GM18520 (cell line): ENCODE measurements at regions not wholly inside any gene's neighbourhood (a gene's known extent, or its start where the extent isn't known, plus 50 kb on each side); places are given as distances from the start of the nearest gene placed in this dataset.
"Not testable (repeated sequence)": the region's sequence is repeated elsewhere in the genome, so short reads cannot be mapped to it uniquely, and the experiment has no call there.

Experiments used
- ATAC-seq: cut with Tn5 transposase; IDR thresholded peaks from one replicate; pipeline ENCODE4 v1.9.1; 2021; ENCODE audit not compliant: unreplicated experiment

DNA sequence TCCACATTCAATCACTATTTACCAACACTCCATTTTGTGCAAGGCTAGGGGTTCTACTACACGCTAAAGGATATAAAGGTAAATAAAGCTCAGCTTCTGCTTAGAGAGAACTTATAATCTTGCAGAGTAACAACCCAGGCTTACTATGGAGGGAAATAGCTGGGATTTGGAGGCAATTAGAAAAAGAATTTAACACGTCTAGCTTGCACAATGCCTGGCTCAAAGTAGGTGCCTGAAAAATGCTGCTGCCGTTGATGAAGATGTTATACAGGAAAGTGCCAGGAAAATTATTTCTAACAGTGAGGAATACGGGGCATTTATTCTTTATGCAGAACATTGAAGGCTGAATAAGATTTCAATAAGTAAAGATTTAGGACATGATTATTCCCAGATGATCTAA lies 214.2 kb downstream of the KITLG start:
- ATAC-seq = no peak

DNA sequence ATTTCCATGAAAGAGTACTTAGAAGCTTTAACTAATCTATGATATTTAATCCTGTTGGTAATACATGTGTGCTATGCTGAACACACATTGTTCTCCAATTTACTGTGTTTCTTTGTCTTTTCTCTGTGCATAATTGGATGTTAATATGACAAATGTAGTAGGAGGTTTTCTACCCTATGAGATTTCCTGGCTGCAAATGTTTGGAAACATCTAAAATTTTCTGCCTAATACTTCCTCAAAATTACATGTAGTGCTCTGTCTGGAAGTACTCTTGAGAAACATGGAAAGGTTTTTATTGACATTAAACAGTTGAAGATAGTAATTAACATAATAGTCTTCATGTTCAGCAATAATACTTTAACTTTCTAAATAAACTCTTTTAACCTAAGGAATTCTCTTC lies 213.0 kb downstream of the KITLG start:
- no peak for ATAC-seq

DNA sequence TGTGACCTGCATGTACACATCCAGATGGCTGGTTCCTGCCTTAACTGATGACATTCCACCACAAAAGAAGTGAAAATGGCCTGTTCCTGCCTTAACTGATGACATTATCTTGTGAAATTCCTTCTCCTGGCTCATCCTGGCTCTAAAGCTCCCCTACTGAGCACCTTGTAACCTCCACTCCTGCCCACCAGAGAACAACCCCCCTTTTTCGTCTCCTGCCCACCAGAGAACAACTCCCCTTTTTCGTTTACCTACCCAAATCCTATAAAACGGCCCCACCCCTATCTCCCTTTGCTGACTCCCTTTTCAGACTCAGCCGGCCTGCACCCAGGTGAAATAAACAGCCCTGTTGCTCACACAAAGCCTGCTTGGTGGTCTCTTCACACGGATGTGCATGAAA lies 212.2 kb downstream of the KITLG start:
- ATAC-seq = not testable (repeated sequence)

DNA sequence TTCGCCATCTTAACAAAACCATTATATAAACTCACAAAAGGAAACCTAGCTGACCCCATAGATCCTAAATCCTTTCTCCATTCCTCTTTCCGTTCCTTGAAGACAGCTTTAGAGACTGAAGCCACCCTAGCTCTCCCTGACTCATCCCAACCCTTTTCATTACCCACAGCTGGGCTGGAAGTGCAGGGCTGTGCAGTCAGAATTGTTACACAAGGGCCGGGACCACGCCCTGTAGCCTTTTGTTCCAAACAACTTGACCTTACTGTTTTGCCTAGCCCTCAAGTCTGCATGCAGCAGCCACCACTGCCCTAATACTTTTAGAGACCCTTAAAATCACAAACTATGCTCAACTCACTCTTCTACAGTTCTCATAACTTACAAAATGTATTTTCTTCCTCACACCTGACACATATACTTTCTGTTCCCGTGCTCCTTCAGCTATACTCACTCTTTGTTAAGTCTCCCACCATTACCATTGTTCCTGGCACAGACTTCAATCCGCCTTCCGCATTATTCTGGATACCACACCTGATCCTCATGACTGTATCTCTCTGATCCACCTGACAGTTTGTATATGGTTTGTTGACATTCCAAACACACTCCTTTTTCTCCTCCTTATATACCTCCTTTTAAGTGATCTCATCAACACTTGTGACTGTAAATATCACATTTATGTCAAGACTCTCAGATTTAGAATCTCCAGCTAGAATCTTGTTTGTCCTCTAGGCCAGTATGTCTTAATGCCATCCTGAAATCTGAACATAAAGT lies 208.7 kb downstream of the KITLG start:
- no peak for ATAC-seq

DNA sequence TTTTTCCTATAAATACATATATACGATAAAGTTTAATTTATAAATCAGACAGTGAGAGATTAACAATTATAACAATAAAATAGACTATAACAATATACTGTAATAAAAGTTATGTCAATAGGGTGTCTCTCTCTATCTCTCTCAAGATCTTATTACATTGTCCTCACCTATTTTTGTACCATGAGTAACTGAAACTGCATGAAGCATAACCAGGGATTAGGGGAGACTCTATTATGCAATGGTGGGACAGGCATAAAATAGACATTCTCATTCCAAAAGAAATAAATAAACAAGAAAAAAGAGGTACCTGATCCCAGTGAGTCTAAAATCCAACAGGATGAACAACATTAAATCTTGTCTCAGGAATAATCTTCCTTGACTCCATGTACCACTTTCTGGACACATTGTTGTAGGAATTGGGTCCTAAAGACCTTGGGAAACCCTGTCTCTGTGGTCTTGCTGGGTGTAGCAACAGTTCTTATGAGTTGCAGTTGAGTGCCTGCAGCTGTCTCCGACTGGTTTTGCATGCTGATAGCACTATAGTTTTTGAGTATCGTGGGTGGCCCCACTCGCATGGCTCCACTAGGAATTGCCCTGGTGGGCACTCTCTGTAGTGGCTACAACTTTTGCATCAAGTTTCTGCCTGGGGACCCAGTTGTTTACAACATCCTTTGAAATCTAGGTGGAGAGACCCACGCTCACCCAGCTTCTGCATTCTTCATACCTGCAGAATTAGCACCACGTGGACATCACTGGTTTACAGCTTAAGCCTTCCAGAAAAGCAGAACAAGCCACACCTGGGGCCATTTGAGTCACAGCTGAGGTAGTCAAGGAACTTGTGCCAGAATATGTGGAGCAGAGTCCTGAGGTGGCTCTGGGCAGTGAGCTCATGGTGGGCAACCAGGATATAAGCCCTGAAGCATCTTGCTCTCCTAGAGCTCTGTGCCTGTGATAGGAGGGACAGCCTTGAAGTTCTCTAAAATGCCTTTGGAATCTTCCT lies 204.7 kb downstream of the KITLG start:
- no peak for ATAC-seq

DNA sequence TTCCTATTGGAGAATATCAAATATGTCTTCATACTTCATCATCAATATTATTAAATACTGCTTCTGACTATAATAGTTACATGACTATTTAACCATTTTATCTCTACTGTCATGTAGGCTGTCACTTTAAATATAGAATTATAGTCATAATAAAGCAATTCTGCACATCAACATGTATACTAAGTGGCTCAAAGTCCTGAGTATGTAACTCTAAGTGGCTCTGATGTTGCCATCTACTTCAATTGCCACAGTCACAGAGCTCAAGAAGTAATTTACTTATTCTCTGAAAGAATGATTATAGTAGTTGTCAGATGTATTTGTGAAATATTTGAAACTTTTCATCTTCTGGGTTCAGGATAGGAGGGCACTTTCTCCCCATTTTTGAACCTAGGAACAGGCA lies 202.3 kb downstream of the KITLG start:
- no peak for ATAC-seq

DNA sequence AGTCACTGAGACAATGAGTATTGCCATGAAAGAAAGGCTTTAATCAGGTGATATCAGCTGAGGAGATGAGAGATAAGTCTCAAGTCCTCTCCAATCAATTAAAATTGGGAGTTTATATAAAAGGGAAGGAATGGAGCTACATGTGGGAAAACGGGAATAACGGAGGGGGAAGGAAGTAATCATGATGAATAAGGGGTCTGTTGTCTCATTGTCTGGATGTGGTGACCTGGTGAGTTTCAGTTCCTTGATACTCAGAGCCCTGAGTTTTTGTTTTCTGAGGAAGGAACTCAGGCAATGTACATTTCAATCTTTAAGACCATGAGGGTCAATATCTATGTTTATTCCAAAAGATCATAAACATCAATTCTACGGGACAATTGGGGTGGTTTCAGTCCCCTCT lies 198.8 kb downstream of the KITLG start:
- ATAC-seq = no peak

DNA sequence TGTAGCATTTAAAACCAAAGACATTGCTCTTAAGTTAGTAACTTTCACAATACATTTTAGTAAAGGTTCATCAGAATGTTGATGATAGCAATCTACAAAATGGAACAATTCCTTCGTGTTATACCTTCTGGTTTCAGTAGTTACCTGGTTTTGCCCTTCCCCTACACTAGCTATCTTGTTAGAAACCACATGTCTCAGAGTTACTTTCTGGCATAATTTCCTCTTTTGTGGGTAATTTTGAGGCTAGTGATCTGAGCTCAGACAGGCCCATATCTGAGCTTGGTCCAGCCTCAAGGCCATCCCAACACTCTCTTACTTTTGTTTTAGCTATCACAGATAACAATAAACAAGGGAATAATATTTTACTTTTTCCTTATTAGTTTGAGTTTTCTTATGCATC lies 196.9 kb downstream of the KITLG start:
- ATAC-seq = peak; percentile 48

DNA sequence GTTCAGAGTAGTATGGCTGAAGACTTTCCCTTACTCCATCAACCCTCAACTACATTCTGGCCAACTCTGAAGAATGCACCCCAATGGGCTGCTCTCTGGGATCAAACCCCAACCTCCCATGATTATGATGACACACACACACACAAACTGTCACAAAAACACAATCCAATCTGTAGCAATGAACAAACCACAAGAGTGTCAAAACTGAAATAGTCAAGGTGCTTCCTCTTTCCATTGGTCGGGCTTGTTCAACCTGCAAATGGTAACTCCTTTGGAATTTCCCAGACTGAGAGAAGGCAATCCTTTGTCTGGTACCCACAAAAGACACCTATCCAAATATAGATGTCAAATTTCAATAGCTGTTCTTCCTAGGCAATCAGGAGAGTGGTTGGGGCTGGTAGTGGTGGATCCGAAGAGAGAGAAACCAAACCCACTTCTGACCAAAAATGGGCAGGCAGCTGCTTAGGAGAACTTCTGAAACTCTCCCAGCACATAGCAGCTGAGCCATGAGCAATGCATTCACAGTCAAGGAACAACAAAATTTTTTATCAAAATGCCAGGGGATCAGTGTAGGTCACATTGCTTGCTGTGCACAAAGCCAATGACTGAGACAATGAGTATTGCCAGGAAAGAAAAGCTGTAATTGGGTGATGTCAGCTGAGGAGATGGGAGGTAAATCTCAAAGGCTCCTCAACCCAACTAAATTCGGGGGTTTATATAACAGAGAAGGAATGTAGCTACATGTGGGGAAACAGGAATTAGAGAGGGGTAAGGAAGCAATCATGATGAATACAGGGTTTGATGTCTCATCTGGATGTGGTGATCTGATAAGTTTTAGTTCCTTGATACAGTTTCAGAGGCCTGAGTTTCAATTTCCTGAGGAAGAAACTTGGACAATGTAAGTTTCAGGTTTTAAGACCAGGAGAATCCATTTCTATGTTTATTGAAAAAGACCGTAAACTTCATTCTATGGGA lies 191.4 kb downstream of the KITLG start:
- ATAC-seq = peak; percentile 35

DNA sequence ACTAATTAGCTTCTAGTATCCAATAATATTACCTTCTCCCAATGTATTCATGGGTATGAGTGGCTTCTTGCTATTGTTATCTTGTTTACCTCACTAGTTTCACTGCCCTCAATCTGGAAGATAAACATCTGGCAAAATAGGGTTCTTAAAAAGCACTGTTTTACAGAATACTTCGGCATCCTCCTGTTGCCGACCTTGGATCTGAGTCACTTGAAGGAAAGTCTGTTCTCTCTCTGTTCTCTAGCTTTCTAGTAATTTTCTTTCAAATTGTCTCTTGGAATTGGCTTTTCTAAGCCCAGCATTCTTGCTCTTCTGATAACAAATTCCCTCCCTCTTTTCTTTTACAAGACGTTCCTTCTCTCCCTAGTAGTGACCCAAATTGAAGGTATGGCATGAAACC lies 189.5 kb downstream of the KITLG start:
- ATAC-seq = no peak

DNA sequence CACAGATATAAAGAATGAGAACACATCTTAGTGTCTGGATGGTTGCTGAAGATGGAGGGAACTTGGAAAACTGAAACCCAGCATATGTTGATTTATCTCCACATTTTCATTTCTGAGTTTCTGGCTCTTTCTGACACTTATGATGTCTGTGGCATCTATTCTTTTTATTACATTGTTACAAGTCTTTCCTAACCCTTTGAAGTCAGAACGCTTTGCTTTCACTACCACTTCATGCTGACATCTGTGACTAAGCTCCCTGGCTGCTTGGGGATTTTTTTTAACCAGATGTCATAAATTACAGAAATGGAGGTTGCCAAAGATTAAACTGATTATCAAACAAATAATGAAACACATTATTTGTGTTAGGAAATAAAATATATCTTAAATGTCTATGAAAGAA lies 188.7 kb downstream of the KITLG start:
- peak; percentile 63 for ATAC-seq

DNA sequence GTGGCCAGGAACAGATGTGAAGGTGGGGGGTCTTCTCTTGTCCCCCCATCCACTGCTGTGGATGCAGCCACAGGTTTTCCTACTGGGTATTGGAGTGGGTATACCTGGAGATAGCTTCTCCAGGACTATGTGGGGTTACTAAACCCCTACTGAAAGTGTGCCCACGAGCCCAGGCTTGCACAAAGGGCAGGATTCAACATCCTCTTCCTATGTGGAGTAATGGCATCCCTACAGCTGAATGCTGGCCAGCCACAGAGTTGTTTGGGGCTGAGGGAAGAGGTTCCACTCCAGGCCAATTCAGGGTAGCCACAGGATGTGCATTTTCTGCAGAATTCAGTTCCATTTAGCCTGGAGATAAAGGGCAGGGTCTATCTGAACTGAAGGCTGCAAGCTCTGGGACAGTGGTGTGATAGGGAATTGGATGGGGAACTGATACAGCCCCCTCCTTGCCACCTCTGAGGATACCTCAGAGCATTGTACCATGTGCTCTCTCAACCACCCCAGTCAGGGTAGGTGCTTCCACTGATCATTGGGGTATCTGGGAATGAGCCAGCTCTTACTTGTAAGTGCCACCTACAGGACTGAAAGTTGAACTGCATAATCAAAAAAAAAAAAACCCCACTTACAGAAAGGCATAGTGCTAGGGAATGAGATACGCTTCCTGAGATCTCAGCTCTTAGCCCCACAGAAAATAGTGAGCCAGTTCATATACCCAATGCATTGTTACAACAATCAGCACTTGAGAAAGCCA lies 187.1 kb downstream of the KITLG start:
- no peak for ATAC-seq

DNA sequence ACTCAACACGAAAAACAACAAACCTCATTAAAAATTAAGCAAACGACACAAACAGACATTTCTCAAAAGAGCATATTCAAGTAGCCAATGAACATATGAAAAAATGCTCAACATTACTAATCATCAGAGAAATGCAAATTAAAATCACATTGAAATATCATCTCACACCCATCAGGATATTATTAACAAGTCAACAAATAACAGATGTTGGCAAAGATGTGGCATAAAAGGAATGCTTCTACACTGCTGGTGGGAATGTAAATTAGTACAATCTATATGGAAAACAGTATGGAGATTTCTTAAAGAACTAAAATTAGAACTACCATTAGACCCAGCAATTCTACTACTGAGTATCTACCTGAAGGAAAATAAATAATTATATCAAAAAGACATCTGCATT lies 182.2 kb downstream of the KITLG start:
- no peak for ATAC-seq

DNA sequence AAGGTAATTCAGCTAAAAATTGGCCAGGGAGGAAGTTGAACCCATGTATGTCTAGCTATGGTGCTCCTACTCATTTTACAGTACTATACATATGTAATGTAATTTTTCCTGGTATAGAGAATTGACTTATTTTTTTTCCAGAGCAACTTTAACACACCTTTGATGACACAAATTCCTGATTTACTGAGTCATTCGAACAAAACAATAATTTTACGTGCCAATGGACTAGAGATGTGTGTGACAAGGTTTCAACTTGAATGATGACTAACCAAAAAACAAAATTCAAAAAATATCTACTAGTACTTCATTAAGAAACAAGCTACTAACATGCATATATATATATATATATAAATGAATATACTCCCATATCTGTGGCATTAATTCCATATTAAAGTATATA lies 180.5 kb downstream of the KITLG start:
- no peak for ATAC-seq

DNA sequence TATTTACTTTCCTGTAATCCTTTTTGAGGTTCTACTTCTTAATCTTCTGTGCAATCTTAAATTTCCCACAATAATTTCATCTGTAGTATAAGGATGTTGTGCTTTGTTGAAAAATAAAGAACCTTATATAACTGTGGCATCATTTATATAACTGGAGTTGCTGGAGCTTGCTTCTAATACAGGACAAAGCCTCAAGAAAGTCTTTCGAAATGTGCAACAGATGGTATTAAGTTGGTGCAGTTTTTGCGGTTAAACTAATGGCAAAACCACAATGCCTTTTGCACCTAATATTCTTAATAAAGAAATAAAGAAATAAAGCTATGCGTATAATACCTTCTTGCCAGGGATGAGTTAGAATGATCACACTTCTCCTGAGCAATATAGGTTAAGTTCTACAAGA lies 180.0 kb downstream of the KITLG start:
- no peak for ATAC-seq

DNA sequence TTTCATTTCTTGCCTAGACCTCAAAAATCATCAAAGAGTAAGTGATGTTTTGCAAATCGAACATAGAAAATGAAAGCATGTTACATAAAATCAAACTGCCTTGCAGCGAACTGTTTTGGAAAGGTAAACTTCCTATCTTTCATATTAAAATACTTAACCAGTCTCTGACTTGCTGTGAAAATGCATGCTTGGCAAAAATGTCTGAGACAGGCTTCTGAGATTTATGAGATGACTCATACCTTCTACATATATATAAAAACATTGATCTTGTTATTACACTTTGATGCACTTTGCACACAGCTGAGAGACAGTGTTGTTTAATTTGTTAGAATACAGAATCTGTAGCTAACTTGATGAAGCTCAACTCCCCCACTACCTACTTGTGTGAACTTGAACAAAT lies 179.1 kb downstream of the KITLG start:
- no peak for ATAC-seq

DNA sequence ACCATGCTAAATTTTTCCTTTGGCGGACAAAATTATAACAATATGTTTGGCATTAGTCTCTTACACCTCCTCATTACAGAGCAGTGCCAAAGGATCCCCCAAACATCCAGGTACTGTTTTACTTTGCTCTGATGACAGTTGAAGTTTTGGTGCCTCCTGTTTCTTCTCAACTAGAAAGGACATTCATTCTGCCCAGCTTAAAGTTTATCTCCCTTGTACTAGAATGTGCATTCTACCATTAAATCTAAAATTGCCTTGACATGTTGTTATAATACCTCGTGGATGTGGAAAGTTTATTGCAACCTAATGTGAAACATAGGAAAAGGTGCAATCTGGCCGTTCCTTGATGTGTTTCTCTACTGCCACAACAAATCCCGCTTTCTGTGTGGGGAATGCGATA lies 173.4 kb downstream of the KITLG start:
- ATAC-seq = no peak

DNA sequence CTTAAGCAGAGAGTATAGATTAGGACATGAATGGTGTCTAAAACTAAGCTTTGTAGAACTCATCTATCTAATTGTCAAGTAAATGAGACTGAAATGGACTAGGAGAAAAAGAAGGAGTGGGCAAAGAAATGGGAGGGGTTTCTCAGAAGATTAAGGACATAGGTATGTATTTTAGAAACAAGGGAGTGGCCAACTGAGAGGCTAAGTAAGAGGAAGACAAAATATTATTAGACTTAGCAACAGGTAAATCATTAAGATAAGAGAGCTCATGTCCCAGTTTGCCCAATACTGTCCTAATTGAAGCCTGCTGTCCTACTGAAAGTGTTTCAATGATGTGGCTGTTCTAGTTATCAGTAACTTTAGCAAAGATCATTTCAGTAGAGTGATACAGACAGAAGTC lies 171.4 kb downstream of the KITLG start:
- ATAC-seq = no peak

DNA sequence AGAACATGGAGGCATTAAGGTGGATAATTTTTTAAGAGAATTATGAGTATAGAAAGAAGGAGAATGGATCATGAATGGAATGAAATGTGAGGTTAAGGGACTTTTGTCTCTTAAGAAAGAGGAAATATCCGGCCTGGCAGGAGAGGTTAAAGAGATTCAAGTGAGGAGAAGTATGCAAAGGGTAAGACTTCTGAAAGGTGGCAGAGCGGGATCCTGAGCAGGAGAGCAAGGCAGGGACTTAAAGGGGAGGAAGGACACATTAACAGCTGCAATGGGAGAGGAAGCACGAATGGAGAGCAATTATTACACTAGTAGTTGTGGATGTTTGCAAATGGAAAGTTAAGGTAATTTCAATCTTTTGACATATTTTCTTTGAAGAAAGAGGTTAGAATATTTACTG lies 171.0 kb downstream of the KITLG start:
- ATAC-seq = no peak

DNA sequence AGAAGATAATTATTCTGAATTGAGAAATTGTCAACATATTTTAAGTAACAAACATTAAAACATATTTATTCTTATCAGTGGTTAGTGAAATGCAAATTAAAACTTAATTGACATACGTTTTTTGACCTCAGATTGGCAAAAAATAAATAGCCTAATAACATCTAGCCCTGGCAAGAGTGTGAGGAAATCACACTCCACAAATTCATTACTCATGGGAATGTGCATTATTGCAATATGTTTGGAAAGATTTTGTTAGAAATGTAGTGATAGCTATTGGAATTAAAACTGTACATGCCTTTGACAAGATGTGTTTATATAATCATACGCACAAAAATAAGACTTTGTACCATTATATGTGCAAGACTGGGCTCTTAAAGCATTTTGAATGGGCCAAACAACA lies 168.6 kb downstream of the KITLG start:
- no peak for ATAC-seq
